GM12864 (cell line): ENCODE measurements at regions not wholly inside any gene's neighbourhood (a gene's known extent, or its start where the extent isn't known, plus 50 kb on each side); places are given as distances from the start of the nearest gene placed in this dataset.
"Not testable (repeated sequence)": the region's sequence is repeated elsewhere in the genome, so short reads cannot be mapped to it uniquely, and the experiment has no call there.

Source experiments
- DNase-seq: peaks from one replicate; pipeline ENCODE4 v3.0.0-alpha.2; 2011; ENCODE audit warnings: low read depth
- H3K4me3 ChIP-seq: 2 replicates; pipeline ENCODE4 v1.5.1; 2011; ENCODE audit warnings: mild to moderate bottlenecking, low read depth, low read length, control low read depth
- CTCF ChIP-seq: IDR thresholded peaks from 2 replicates; pipeline ENCODE4 v1.5.1; 2011; ENCODE audit warnings: low read depth, mild to moderate bottlenecking, moderate library complexity, low read length, control low read depth, inconsistent platforms; ENCODE audit errors: missing control alignments

- not testable (repeated sequence) for H3K4me3 ChIP-seq, DNase-seq
Measured at GRCh38 chr2:66632882-66633281, 198.0 kb downstream of the MEIS1 start.

GRCh38 chr2:66633631-66634030, 198.7 kb downstream of the MEIS1 start:
- TF ChIP-seq CTCF = no peak
- no peak overlapping the region for H3K4me3 ChIP-seq
- no peak for DNase-seq

- H3K4me3 ChIP-seq = no peak overlapping the region
- no peak for TF ChIP-seq CTCF
- DNase-seq = no peak
Measured at GRCh38 chr2:66634784-66635183, 199.9 kb downstream of the MEIS1 start.

- TF ChIP-seq CTCF = no peak
- no peak for DNase-seq
- H3K4me3 ChIP-seq = no peak overlapping the region
Measured at GRCh38 chr2:66641685-66642084, 206.8 kb downstream of the MEIS1 start.

DNA sequence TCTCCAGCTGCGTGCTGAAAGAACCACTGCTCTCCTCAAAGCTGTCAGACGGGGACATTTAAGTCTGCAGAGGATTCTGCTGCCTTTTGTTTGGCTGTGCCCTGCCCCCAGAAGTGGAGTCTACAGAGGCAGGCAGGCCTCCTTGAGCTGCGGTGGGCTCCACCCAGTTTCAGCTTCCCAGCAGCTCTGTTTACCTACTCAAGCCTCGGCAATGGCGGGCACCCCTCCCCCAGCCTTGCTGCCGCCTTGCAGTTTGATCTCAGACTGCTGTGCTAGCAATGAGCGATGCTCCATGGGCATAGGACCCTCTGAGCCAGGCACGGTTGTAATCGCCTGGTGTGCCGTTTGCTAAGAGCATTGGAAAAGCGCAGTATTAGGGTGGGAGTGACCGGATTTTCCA, 213.2 kb downstream of the MEIS1 start:
- not testable (repeated sequence) for DNase-seq, H3K4me3 ChIP-seq

GRCh38 chr2:66649006-66649405, 214.1 kb downstream of the MEIS1 start:
- no peak overlapping the region for H3K4me3 ChIP-seq
- no peak for TF ChIP-seq CTCF
- DNase-seq = no peak

GRCh38 chr2:66651295-66651694, 216.4 kb downstream of the MEIS1 start:
- no peak overlapping the region for H3K4me3 ChIP-seq
- no peak for DNase-seq
- TF ChIP-seq CTCF = no peak

GRCh38 chr2:66660804-66661203, 225.9 kb downstream of the MEIS1 start:
- H3K4me3 ChIP-seq = no peak overlapping the region
- no peak for DNase-seq
- TF ChIP-seq CTCF = no peak
